KOPT-K1 (cell line): ENCODE measurements at regions not wholly inside any gene's neighbourhood (a gene's known extent, or its start where the extent isn't known, plus 50 kb on each side); places are given as distances from the start of the nearest gene placed in this dataset.

Experiments
- H3K27ac ChIP-seq: fragments of 200-600 bp; sonication (generic); 2 replicates; pipeline ENCODE4 v1.5.1; 2016; ENCODE audit warnings: antibody characterized with exemption, mild to moderate bottlenecking, low read depth, low read length; ENCODE audit not compliant: poor library complexity, severe bottlenecking
- H3K36me3 ChIP-seq: fragments of 200-600 bp; sonication (generic); 2 replicates; pipeline ENCODE4 v1.5.1; 2017; ENCODE audit warnings: antibody characterized with exemption, mild to moderate bottlenecking, low read length, moderate library complexity; ENCODE audit not compliant: insufficient read depth
- H3K9me3 ChIP-seq: fragments of 200-600 bp; sonication (generic); 2 replicates; pipeline ENCODE4 v1.5.1; 2017; ENCODE audit warnings: antibody characterized with exemption, low read length, mild to moderate bottlenecking; ENCODE audit not compliant: insufficient read depth, poor library complexity, severe bottlenecking

DNA sequence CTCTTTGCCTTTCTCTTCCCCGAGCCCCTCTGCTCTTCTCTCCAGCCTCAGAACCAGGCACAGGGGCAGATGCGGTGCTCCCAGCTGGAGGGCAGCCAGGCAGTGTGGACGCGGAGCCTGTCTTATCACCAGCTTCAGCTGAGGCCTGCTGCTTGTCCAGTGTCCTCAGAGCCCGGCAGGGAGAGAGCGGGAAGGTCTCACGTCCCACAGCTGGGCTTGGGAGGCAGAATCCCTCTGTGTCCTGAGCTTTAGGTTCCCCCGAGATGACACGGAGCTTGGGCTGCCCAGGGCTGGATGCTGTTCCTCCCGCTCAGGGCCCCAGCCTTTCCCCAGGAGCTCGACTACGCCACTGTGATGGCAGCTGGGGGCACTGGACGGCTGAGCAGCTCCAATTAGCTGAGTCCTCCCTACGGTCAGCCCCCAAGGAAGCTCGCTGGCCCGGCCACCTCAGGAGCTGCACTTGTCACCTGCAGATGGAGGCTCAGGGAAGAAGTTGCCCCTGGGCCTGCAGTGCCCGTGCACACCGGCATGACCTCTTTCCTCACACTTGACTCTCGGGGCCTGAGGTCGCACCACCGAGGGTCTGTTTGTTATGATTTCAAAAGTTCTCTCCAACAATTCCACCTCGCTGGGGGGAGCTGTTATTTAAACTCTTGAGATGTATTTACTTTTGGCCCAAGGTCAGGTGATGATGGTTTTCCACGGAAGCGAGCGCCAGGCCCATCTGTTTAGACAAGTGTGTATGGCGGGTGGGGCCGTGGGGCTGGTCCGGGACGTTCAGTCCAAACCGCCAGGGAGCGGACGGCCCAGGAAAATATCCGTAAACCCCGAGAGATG, 127.3 kb downstream of the SIK1 start:
- no peaks in the 10 kb centered on the region for H3K9me3 ChIP-seq

DNA sequence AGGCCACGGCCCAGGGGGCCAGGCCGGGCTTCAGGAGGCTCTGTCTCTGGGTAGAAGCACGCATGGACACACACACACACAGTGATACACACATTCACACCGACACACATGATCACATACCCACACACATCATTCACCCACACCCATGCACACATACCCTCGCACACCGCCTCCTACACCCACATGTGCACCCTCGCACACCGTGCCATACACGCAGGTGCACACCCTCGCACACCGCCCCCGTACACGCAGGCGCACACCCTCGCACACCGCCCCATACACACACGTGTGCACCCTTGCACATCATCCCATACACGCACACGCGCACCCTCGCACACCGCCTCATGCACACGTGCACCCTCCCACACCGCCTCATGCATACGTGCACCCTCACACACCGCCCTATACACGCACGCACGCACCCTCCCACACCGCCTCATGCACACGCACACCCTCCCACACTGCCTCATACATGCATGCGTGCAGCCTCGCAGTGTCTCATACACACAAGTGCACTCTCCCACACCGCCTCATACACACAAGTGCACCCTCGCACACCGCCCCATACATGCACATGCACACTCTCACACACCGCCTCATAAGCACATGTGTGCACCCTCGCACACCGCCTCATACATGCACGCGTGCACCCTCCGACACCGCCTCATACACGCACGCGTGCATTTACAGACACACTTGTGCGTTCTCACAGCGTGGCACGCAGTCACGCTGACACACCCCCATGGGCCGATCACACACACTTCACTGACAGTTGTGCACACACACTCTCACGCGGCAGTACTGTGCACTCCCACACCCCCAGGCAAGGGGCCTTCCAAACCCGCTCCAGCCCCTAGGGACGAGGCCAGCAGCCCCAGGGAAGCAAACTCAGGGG, 128.1 kb downstream of the SIK1 start:
- no peak overlapping the region for H3K27ac ChIP-seq
- no peaks in the 10 kb centered on the region for H3K9me3 ChIP-seq
- H3K36me3 ChIP-seq, result no peaks in the 10 kb centered on the region

More for the DNA sequence above, 127.3 kb downstream of the SIK1 start:
- no peak overlapping the region for H3K27ac ChIP-seq
- H3K36me3 ChIP-seq, result no peaks in the 10 kb centered on the region

DNA sequence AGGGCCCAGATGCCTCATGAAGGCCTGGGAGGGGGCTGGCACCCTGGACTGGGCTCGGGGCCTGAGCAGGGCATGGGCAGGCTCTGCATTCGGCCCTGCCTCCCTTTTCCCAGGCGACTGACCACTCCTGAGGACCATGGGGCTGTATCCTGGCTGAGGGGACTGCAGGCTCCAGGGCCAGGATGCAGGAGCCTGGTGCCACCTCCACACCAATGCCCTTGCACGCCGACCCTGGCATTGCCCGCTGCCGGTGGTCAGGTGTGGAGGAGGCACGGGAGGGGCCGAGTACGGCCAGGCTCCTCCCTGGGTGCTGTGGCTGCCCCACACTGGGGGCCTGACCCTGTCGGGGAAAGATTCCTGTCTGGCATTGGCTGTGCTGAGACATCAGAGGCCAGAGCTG, 128.9 kb downstream of the SIK1 start:
- Histone ChIP-seq H3K36me3 (no peaks in the 10 kb centered on the region), H3K9me3 (no peaks in the 10 kb centered on the region), H3K27ac (no peak overlapping the region)

DNA sequence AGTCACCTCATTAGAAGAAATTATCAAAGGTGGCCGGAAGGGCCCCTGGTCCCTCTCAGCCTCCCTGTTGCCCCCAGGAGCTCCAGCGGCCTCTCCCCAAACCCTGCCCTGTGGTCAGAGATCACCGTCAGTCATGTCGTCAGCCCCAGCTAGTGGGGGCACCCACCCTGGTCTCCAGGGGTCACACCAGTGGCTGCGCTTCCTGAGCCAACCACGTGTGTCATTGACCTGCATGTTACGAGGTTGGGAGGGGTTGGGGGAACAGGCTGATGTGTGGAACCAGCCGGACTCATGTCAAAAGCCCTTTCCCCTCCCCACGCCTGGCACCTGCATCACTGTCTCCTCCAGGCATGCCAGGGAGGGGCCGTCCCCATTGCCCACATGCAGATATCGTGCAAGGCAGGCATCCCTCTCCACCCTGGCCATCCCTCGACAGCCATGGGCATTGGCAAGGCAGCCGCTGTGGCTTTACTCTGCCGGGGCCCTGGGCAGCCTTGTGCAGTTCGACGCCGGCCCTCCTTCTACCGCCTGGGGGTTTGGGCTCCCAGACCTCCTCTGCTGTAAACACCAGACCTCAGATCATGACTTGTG, 128.7 kb downstream of the CRYAA start:
- no peak overlapping the region for H3K27ac ChIP-seq

DNA sequence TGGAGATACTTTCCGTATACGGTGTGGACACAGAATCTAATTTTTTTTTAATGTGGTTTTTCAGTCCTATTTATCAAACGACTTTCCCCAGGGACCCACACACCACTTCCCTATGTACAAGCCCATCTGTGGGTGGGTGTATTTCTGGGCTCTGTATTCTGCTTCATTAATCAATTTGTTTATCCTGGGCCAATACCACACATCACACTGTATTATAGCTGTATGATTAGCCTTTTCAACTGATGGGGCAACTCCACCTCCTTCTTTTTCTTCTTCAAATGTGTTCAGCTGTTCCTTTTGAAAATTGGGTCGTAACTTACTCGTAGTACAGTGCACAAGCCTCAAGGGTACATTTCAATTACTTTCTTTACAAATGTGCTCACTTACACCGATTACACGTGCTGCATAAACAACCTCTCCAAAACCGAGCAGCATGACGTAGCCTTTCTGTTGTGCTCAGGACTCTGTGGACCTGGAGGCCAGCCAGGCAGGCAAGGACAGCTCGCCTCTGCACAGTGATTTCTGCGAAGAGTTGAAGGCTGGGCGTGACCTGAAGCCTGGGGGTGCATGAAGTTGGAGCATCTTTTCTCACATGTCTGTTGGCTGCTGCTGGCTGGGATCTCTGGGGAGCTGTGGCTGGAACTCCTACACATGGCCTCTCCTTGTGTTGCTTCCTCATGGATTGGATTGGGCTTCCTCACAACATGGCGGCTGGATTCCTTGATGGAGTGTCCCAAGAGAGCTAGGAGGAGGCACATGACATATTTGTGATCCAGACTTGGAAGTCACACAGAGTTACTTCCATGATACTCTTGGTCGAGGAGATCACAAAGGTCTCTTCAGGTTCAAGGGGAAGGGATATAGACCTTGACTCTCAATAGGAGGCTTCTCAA, 126.5 kb downstream of the CRYAA start:
- Histone ChIP-seq H3K9me3 (no peaks in the 10 kb centered on the region), H3K36me3 (no peaks in the 10 kb centered on the region), H3K27ac (no peak overlapping the region)

More for the DNA sequence above, 128.7 kb downstream of the CRYAA start:
- H3K9me3 ChIP-seq, result no peaks in the 10 kb centered on the region
- H3K36me3 ChIP-seq, result no peaks in the 10 kb centered on the region

DNA sequence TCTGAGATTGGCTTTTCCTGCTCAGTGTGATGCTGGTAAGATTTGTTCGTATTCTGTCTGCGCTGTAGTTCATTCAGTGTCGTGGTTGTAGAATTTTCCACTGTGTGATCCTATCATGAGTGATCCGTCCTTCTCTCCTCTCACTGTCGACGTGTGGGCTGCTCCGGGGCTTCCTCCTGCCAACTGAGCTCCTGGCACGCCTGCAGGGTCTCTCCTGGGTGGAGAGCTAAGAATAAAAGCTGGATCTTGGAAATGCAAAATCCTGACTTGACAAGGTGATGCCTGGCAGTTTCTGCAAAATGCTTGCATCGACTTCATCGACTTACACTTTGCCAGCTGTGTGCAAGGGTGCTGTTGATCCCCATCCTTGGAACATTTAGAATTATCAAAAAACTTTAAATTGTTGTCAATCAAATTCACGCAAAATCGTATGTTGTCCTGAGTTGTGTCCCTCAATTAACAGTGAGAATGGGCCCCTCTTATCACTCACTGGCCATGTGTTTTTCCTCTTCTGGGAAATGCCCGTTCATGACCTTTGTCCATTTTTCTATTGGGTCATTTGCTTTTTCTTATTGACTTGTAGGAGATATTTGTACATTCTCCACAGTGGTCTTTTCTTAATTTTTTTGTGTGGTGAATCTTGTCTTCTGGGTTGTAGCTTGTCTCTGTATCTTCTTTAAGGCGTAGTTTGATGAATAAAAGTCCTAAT, 125.5 kb downstream of the CRYAA start:
- Histone ChIP-seq H3K27ac (no peak overlapping the region), H3K36me3 (no peaks in the 10 kb centered on the region), H3K9me3 (no peaks in the 10 kb centered on the region)

DNA sequence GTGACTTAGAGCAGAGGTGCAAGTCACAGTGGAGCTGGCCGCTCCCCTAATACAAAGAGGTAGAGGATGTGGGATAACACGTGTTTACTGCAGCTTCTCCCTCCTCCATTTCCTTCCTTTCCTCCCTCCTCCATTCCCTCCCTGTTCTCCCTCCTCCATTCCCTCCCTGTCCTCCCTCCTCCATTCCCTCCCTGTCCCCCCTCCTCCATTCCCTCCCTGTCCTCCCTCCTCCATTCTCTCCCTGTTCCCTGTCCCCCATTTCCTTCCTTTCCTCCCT, 124.0 kb downstream of the CRYAA start:
- no peak overlapping the region for H3K27ac ChIP-seq
- no peaks in the 10 kb centered on the region for H3K36me3 ChIP-seq
- no peaks in the 10 kb centered on the region for H3K9me3 ChIP-seq

DNA sequence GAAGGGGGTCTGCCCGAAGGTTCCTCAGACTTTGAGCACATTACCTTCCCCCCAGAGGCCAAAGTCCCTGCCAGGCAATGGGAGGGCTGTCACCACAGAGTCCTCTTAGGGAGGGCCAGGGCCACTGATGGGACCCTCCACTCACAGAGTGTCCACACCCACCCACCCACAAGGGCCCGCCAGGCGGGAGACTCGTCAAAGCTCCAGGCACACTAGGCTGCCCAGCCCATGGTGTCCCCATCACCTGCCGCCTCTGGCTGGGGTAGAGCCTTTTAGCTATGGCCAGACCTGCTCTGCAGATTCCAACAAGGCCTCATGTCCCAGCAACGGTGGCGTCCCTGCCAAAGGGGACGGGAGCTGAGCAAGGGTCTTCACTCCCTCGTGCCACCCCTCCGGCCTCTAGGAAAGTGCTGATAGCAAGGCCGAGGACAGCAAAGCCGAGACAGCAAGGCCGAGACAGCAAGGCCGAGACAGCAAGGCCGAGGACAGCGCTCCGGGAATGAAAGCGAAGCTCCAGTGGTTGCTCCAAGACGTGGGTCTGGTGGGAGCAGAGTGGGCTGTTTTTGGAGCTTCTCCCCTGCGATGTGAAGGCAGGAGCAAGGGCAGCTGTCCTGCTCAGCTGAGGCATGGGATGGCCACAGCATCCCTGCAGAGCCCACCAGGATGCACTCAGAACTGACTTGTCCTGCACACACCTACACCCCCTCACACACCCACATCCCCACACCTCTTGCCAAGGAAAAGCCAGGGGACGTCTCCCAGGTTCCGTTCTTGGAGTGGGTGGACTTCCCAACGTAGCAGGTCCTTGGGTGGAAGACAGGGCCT, 123.4 kb downstream of the CRYAA start:
- H3K9me3 ChIP-seq, result no peaks in the 10 kb centered on the region

DNA sequence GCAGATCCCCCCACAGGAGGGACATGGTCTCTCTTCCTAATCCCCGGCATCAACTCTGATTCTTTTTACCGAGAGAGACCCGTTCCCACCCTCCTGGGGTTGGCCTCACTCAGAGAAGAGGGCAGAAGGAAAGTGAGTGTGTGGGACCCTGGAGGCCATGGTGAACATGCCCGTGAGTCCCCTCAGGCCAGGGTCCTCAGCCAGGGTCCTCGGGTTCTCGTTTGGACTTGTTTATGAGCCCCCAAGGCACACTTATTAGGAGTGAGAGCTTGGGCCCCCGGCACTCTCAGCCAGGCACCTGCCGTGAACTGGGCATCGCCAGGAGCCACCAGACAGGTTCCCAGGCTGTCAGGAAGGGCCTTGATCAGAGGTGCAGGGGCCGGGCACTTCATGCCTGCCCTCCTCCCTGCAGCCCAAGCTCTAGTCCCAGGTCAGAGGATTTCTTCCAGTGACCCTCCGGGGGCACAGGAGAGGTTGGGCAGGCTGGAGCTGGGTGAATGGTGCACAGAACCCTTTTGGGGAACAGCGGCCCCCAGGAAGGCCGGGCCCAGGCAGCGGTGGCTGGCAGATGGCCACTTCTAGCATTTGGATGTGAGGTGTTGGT, 122.6 kb downstream of the CRYAA start:
- no peak overlapping the region for H3K27ac ChIP-seq
- no peaks in the 10 kb centered on the region for H3K9me3 ChIP-seq
- no peaks in the 10 kb centered on the region for H3K36me3 ChIP-seq

More for the DNA sequence above, 123.4 kb downstream of the CRYAA start:
- Histone ChIP-seq H3K36me3 (no peaks in the 10 kb centered on the region), H3K27ac (no peak overlapping the region)

DNA sequence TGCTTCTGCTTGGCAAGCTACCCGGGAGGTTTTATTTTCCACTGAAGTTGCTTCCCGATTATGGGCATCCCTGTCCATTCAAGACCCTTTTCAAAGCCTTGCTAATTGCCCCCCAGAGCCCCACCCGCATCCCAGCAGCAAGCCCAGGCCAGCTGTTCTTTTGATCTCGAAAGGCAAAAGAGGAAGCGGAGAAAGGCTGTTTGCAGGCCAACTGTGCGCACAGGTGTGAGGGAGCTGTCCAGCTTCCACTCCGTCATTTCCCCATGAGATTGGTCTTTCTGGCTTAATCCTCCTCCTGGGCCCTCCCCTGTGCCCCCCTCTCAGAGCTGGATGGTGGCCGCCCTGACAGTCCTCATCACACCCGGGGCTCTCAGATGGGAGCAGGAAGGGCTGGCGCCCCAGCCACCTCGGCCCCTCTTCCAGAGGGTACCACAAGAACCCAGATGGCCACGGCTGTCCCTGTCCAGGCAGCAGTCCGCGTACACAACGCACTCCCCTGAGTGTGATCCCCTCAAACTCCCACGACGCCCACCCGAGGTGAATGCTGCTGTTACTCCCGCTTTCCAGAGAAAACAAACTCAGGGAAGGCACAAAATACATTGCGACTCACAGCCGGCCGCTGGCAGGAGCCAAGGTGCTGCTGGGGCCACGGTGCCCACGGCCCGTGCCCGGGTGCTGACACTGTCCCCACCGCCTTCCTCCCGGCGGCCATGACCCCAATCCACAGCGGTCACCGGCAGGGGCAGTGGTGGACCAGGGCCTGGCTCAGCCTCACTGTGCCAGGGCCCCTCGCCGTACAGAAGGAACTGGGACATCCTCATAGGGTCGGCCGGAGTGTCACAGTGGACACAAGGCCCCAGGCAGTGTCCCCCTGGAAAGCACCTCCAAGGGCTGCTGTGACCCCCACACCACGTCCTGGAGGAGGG, 121.9 kb downstream of the CRYAA start:
- no peaks in the 10 kb centered on the region for H3K36me3 ChIP-seq
- H3K9me3 ChIP-seq, result no peaks in the 10 kb centered on the region
- H3K27ac ChIP-seq, result no peak overlapping the region

DNA sequence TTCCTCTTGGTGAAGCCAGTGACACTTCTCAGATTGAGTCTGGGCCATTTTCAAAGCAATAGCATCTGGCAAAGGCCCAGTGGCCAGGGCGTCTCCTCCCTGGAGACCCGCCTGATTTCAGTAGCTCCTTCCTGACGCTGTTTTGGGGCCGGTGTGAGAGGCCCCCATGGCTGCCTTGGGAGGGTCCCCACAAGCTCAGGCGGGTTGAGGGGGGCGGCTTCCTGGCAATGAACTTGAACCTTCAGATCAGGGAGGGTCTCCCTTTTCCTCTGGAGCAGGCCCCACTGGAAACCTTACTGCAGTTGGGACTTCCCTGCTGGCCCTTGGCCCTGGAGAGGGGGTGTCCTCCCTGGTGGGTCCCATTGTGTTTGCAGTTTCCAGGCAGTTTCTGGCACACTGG, 121.2 kb downstream of the CRYAA start:
- Histone ChIP-seq H3K27ac (no peak overlapping the region), H3K36me3 (no peaks in the 10 kb centered on the region), H3K9me3 (no peaks in the 10 kb centered on the region)

DNA sequence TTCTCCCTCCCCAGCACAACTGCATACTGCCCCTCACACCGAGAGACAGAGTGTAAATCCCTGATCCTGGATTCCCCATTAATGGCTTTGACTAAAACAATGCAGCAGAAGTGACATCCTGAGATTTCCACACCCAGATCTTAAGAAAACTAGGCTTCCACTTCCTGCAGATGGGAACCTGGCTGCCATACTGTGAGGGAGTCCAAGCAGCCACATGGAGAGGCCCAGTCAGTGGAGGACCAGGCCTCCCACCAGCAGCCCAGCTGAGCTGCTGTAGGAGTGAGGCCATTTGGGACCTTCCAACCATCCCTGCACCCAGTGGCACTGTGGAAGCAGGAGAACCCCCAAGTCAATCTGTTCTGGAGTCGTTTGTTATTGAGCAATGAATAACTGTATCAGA, 120.6 kb downstream of the CRYAA start:
- no peaks in the 10 kb centered on the region for H3K9me3 ChIP-seq
- H3K36me3 ChIP-seq, result no peaks in the 10 kb centered on the region
- no peak overlapping the region for H3K27ac ChIP-seq
